Glomerular visceral epithelial cell (primary cell): ENCODE measurements at regions not wholly inside any gene's neighbourhood (a gene's known extent, or its start where the extent isn't known, plus 50 kb on each side); places are given as distances from the start of the nearest gene placed in this dataset.

Source experiments
- DNase-seq: peaks from one replicate; pipeline ENCODE4 v3.0.0-alpha.2; 2016; ENCODE audit errors: extremely low spot score

- DNase-seq, result no peak
Observed at GRCh38 chr2:23323917-23324680, 60.9 kb upstream of the KLHL29 start.

DNA sequence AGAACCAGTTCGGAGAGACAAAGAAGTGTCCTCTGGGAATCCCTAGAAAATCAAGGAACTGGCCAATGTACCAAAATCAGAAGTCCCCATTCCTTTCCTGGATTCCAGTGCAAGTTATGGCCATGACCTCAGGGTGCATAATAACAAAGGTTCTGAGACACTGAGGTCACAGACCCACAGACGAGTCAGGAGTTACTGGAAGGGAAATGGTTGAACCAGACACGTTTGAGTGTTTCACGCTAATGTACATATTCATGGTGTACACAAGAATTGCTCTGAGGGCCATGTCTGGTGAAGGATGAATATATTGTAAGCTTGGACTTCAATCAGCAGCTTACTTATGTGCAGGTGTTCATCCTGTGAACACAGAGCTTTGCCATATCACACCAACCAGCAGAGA is 58.6 kb upstream of the KLHL29 start:
- no peak for DNase-seq

DNA sequence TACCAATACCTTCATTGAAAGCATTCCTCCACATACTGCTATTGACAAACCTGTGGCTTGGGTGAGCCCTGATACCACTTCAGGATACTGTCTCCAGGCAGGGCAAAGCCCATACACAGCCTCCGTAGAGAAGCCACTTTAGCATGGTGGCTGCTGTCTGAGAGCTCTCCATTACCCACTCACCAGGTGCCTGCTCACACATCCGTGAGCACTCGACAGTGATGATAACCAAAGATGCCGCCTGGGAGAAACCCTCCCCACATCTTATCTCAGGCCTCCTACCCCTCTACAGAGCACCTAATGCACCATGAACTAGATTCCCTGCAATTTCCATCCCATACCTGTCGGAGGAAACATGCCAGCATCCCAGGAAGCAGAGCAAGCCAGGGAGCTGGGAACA is 57.6 kb upstream of the KLHL29 start:
- DNase-seq, result no peak

DNA sequence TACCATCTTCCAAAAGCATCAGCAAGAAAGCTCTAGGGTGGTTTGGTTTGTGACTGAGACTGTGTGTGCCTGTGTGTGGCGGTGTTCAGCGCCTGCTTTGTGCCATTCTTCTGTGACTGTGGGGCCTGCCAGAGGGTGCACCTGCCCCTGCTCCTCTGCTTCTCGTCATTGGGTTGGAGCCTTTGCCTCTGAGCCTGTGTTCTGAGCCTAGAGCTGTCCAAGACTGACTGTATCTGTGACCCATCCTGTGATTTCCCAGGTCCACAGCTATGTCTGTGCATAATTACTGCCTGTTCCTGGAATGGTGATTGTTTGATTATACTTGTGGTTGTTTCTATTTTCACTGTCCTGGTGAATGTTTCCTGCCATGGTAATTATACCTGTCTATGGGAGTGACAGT is 57.1 kb upstream of the KLHL29 start:
- no peak for DNase-seq

- DNase-seq, result peak; percentile 2
Observed at GRCh38 chr2:23330214-23330613, 54.8 kb upstream of the KLHL29 start.
